IPS-15b (cell line): ENCODE measurements at regions not wholly inside any gene's neighbourhood (a gene's known extent, or its start where the extent isn't known, plus 50 kb on each side); places are given as distances from the start of the nearest gene placed in this dataset.

ENCODE experiments used
- H3K27me3 ChIP-seq: one replicate; pipeline ENCODE4 v1.6.1; 2013; ENCODE audit warnings: low read length; ENCODE audit not compliant: control insufficient read depth, insufficient read depth
- H3K36me3 ChIP-seq: one replicate; pipeline ENCODE4 v1.6.1; 2013; ENCODE audit warnings: low read length; ENCODE audit not compliant: control insufficient read depth, insufficient read depth
- H3K4me1 ChIP-seq: one replicate; pipeline ENCODE4 v1.6.1; 2013; ENCODE audit warnings: mild to moderate bottlenecking, low read length; ENCODE audit not compliant: control insufficient read depth, insufficient read depth
- H3K4me3 ChIP-seq: one replicate; pipeline ENCODE4 v1.5.1; 2013; ENCODE audit warnings: low read depth, low read length
- H3K9ac ChIP-seq: one replicate; pipeline ENCODE4 v1.6.1; 2013; ENCODE audit warnings: low read depth, mild to moderate bottlenecking, low read length
- H3K9me3 ChIP-seq: one replicate; pipeline ENCODE4 v1.6.1; 2013; ENCODE audit warnings: mild to moderate bottlenecking, low read length; ENCODE audit not compliant: control insufficient read depth, insufficient read depth

DNA sequence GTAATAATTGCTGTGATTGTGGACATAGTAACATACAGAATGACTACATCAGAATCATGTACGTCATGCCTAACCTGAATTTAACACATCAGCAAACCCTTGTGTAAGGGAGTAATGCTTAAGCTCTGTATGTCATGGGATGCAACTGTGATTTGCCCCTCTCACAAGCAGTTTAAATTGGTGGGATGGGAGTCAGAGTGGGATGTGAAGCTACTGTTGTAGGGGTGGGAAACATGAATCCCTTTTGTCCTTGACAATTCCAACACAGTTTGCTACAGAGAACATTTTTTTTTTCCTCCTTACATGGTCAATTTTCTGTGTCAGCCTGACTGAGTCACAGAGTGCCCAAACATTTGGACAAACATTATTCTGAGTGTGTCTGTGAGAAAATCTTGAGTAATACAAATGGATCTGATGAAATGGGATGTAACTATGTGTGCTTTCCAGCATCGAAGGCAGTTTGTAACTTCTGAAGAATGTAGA is 392.8 kb downstream of the GPM6A start:
- Histone ChIP-seq H3K4me1 (no peaks in the 10 kb centered on the region), H3K9me3 (no peaks in the 10 kb centered on the region), H3K9ac (no peak overlapping the region), H3K4me3 (no peak overlapping the region), H3K27me3 (no peaks in the 10 kb centered on the region), H3K36me3 (no peaks in the 10 kb centered on the region)

DNA sequence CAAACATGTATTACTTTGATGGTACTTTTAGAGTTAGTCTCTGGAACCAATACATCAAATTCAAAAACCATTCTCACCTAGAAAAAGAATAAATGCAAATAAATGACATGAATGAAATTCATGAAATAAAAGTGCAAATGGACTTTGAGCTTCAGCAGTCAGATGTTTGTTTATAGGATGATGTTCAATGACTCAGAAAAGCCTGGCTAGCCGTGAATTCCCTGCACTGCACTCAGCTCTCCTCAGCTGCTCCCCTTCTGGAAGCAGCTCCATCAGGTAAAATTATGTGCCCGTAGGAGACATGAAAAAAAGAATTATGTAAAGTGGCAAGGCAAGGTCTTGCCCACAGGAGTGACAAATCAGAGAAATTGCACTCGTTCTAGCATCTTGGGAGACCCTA is 390.6 kb downstream of the GPM6A start:
- no peak overlapping the region for H3K4me3 ChIP-seq
- H3K9ac ChIP-seq: no peak overlapping the region
- no peaks in the 10 kb centered on the region for H3K4me1 ChIP-seq
- H3K9me3 ChIP-seq: no peaks in the 10 kb centered on the region
- H3K36me3 ChIP-seq: no peaks in the 10 kb centered on the region
- no peaks in the 10 kb centered on the region for H3K27me3 ChIP-seq

DNA sequence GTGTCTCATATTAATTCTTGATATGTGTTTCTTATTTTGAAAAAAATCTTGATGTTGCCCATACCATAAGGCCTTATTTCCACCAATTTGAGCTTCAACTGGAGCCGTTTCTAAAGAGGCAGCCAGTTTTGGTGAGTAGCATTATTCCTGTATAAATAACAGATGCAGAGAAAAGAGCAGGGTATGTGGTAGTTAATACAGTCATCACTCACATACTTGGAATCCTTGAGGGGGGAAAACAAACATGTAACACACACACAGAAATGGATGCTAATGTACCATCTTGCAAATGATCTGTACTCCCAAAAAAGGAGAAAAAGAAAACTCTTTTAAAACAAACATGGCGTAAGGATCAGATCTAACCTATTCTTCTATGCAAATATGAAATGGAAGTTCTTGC is 389.7 kb downstream of the GPM6A start:
- Histone ChIP-seq H3K9me3 (no peaks in the 10 kb centered on the region), H3K4me1 (no peaks in the 10 kb centered on the region), H3K36me3 (no peaks in the 10 kb centered on the region), H3K4me3 (no peak overlapping the region), H3K27me3 (no peaks in the 10 kb centered on the region), H3K9ac (no peak overlapping the region)

DNA sequence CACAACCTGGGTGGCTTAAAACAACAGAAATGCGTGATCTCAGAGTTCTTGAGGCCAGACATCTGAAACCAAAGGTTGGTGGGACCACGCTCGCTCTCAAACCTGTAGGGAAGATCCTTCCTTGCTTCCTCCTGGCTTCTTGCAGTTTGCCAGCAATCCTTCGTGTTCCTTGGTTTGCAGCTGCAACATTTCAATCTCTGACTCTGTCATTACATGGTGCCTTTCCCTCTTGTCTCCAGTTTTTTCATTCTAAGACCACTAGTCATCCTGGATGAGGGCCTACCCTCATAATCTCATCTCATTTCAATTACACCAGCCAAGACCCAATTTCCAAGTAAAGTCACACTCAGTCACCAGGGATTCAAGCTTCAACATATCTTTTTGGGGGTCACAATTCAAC is 388.0 kb downstream of the GPM6A start:
- H3K4me3 ChIP-seq: no peak overlapping the region
- H3K36me3 ChIP-seq: no peaks in the 10 kb centered on the region
- H3K4me1 ChIP-seq: no peaks in the 10 kb centered on the region
- no peaks in the 10 kb centered on the region for H3K27me3 ChIP-seq
- no peaks in the 10 kb centered on the region for H3K9me3 ChIP-seq
- no peak overlapping the region for H3K9ac ChIP-seq

DNA sequence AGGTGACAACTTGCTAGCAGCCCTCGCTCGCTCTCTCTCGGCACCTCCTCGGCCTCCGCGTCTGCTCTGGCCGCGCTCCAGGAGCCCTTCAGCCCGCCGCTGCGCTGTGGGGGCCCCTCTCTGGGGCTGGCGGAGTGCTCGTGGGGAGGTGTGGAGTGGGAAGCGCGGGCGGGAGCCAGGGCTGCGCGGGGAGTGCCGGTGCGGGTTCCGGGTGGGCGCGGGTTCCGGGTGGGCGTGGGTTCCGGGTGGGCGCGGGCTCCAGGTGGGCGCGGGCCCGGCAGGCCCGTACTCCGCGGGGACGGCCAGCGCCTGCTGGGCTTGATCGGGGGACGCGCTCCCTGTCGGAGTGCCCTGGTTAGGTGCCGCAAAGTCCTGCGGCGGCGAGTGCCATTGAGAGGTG is 384.3 kb downstream of the GPM6A start:
- Histone ChIP-seq H3K4me3 (no peak overlapping the region), H3K27me3 (no peaks in the 10 kb centered on the region), H3K36me3 (no peaks in the 10 kb centered on the region), H3K9me3 (no peaks in the 10 kb centered on the region), H3K9ac (no peak overlapping the region), H3K4me1 (no peaks in the 10 kb centered on the region)

DNA sequence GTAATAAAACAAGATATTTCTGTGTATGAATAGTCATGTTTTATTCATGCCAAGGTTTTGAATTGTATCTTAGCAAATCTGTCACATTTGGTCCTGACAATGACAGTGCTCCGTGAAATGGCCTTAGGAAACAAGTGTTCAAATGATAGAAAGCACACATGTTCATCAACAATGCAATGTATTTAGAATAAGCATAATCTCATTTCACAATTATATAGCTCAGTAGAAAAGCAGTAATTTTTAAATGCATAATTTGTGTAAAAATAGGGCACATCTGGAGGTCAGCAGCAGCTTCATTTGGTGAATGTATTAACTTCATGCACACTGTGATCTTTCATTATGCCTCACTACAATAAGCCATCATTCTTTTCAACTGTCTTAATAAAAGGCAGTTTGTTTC is 380.4 kb downstream of the GPM6A start:
- H3K9me3 ChIP-seq: no peaks in the 10 kb centered on the region
- H3K4me3 ChIP-seq: no peak overlapping the region
- H3K4me1 ChIP-seq: no peaks in the 10 kb centered on the region
- no peak overlapping the region for H3K9ac ChIP-seq
- no peaks in the 10 kb centered on the region for H3K36me3 ChIP-seq
- no peaks in the 10 kb centered on the region for H3K27me3 ChIP-seq

DNA sequence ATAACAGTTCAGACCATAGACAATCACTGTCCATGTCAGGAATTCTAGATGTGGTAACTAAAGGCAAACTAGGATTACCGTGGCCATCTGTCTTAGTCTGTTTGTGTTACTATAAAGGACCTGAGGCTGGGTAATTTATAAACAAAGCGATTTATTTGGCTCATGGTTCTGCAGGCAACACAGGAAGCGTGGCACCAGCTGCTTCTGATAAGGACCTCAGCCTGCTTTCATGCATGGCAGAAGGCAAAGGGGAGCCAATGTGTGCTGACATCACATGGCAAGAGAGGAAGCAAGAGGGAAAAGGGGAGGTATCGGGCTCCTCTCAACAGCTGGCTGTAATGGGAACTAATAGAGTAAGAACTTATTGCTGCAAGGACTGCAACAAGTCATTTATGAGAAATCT is 376.7 kb downstream of the GPM6A start:
- H3K4me1 ChIP-seq: no peaks in the 10 kb centered on the region
- H3K36me3 ChIP-seq: no peaks in the 10 kb centered on the region
- no peaks in the 10 kb centered on the region for H3K27me3 ChIP-seq
- H3K4me3 ChIP-seq: no peak overlapping the region
- H3K9me3 ChIP-seq: no peaks in the 10 kb centered on the region
- H3K9ac ChIP-seq: no peak overlapping the region

DNA sequence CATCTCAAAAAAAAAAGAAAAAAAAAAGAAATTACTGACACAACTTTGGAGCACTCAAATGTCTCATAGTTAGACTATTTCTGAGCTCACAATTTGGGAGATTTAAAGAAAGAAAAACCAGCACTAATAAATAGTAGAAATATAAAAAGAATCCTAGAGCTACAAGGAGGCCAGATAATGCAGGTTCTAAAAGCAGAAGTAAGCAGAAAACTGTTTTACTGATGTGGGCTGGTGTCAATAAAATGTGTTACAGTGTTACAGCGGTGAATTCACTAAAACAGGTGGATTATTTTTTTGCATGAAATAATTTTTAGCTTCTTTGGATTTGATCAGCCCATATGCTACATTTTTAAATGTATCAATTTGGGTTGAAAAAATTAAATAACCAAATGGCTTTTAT is 375.9 kb downstream of the GPM6A start:
- H3K4me1 ChIP-seq: no peaks in the 10 kb centered on the region
- H3K27me3 ChIP-seq: no peaks in the 10 kb centered on the region
- no peak overlapping the region for H3K9ac ChIP-seq
- H3K36me3 ChIP-seq: no peaks in the 10 kb centered on the region
- no peaks in the 10 kb centered on the region for H3K9me3 ChIP-seq
- H3K4me3 ChIP-seq: no peak overlapping the region

DNA sequence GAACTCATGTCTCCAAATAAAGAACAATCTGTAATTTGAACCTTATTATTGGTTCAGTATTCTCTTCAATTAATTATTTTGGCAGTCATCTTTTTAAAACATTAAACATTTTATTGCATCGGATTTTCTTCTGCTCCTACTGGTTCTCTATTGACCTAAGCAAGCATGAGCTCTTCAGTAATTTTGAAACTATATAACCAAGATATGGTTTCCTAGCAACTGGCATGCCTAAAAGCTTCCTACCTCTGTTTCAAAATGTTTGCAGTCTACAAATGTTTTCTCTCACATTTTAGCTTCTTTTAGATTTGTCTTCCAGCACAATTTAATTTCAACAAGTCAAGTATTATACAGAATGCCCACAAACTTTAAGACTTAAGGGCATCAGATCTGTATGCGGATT is 371.3 kb downstream of the GPM6A start:
- Histone ChIP-seq H3K27me3 (no peaks in the 10 kb centered on the region), H3K36me3 (no peaks in the 10 kb centered on the region), H3K4me1 (no peaks in the 10 kb centered on the region), H3K9ac (no peak overlapping the region), H3K9me3 (no peaks in the 10 kb centered on the region), H3K4me3 (no peak overlapping the region)

DNA sequence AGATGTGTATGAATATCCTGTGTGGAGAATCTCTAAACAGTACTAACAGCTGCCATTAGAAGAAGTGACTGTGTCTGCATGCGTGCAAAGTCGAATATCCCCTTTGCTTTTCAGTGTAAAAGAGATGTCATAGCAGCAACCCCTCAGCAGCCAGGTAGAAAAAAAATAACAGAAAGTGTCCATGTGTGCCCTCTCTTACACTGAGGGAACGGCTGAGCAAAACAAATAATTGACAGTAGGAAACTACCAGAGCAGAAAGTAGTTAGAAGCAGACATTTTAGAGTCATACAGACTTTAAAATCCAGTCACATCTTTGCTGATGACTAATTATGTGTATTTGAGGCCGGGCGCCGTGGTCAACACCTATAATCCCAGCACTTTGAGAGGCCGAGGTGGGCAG is 370.8 kb downstream of the GPM6A start:
- H3K4me1 ChIP-seq: no peaks in the 10 kb centered on the region

DNA sequence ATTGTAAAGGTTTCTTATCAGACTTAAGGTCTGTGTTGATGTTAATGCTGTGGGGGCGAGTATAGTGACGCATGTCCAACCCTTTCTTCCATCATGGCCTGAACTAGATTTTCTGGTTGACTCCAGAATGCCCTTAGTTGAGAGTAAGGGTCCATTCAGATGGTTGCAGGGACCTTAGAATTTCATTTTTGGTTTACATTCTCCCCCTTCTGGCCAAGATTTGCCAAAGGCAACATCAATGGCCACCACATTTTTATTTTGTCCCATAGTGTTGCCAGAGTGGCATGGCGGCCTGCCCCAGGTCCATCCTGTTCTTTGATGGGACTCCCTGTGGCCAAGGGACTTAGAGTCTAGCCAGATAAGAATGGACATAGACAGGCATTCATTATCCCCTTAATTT is 368.5 kb downstream of the GPM6A start:
- Histone ChIP-seq H3K9me3 (no peaks in the 10 kb centered on the region), H3K4me3 (no peak overlapping the region)

More for the DNA sequence above, 370.8 kb downstream of the GPM6A start:
- no peak overlapping the region for H3K9ac ChIP-seq
- no peak overlapping the region for H3K4me3 ChIP-seq
- H3K27me3 ChIP-seq: no peaks in the 10 kb centered on the region
- H3K36me3 ChIP-seq: no peaks in the 10 kb centered on the region
- H3K9me3 ChIP-seq: no peaks in the 10 kb centered on the region

DNA sequence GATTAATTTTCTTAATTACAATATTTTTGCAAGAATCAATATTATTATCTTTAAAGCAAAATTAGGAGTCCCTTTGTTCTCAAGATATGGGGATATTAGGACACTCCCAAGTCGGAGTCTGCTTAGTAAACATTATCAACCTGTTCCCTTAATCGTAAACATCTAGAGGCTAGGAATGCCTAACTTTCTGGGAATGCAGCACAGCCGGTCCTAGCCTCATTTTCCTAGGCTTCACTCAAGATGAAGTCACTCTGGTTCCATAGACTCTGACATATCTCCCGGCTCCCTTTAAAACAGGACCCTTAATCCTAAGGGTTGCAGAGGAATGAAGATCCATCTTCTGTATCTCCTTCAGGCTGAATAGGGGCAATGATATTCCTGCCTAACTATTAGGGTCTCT is 367.6 kb downstream of the GPM6A start:
- Histone ChIP-seq H3K4me1 (no peaks in the 10 kb centered on the region), H3K9ac (no peak overlapping the region), H3K9me3 (no peaks in the 10 kb centered on the region), H3K36me3 (no peaks in the 10 kb centered on the region), H3K4me3 (no peak overlapping the region), H3K27me3 (no peaks in the 10 kb centered on the region)

More for the DNA sequence above, 368.5 kb downstream of the GPM6A start:
- H3K36me3 ChIP-seq: no peaks in the 10 kb centered on the region
- no peaks in the 10 kb centered on the region for H3K4me1 ChIP-seq
- no peaks in the 10 kb centered on the region for H3K27me3 ChIP-seq
- no peak overlapping the region for H3K9ac ChIP-seq

DNA sequence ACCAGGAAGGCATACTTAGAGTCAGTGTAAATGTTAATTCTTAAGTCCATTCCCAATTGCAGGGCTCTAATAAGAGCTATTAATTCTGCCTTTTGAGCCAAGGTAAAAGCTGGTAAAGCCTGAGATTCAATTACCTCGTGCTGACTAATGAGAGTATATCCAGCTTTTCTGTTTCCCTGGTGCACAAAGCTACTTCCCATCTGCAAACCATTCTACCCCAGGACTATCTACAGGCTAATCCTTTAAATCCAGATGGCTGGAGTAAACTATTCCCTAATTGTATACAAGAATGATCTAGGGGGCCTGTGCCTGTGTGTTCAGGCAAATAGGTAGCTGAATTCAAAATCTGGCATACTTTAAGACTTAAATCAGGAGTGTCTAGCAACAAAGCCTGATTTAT is 365.0 kb downstream of the GPM6A start:
- H3K9me3 ChIP-seq: no peaks in the 10 kb centered on the region
- no peak overlapping the region for H3K9ac ChIP-seq
- H3K4me3 ChIP-seq: no peak overlapping the region
- H3K27me3 ChIP-seq: no peaks in the 10 kb centered on the region
- no peaks in the 10 kb centered on the region for H3K4me1 ChIP-seq
- H3K36me3 ChIP-seq: no peaks in the 10 kb centered on the region
